ENCODE measurements at regions not wholly inside any gene's neighbourhood (a gene's known extent, or its start where the extent isn't known, plus 50 kb on each side); places are given as distances from the start of the nearest gene placed in this dataset.

- Histone ChIP-seq H3K36me3 (ENCODE audit: control insufficient read depth, insufficient read depth, low read length) (no peaks in the 10 kb centered on the region), H3K27ac (ENCODE audit: low read depth, low read length) (no peak overlapping the region), H3K9me3 (ENCODE audit: control insufficient read depth, low read length) (no peaks in the 10 kb centered on the region), H3K9ac (ENCODE audit: extremely low read depth, low read length, poor library complexity, severe bottlenecking) (no peak overlapping the region), H3K27me3 (ENCODE audit: control insufficient read depth, insufficient read depth, low read length, poor library complexity, severe bottlenecking) (no peaks in the 10 kb centered on the region), H3K4me3 (ENCODE audit: low read length) (no peak overlapping the region), H3K4me1 (ENCODE audit: control insufficient read depth, insufficient read depth, low read length) (no peaks in the 10 kb centered on the region)
- Mint-ChIP-seq H3K4me3 (no peak overlapping the region), H3K4me1 (no peaks in the 10 kb centered on the region), H3K9me3 (peaks cover 9% of the 10 kb centered on the region), H3K27me3 (ENCODE audit: insufficient read depth) (peaks cover 3% of the 10 kb centered on the region), H3K27ac (no peak overlapping the region), H3K36me3 (ENCODE audit: low read depth) (no peaks in the 10 kb centered on the region)
- WGBS, 2 experiments (ENCODE audit: insufficient coverage in 1 of 2, insufficient read length in 1 of 2) = 77 to 93% methylated on average over 2 to 5 of the region's 5 CpGs
- DNase-seq = no peak
- no peak for TF ChIP-seq CTCF (conservative IDR thresholded peaks at IDR 0.05)
These were observed 622.5 kb downstream of the RNF144A start for GRCh38 chr2:7539760-7540159.

- no peaks in the 10 kb centered on the region for H3K36me3 ChIP-seq (ENCODE audit: control insufficient read depth, insufficient read depth, low read length)
These were observed 635.8 kb downstream of the RNF144A start for GRCh38 chr2:7552825-7553570.

GRCh38 chr2:7555260-7555659 lies 638.0 kb downstream of the RNF144A start:
- H3K9me3 Mint-ChIP-seq = no peaks in the 10 kb centered on the region
- H3K4me1 ChIP-seq (ENCODE audit: control insufficient read depth, insufficient read depth, low read length) = no peaks in the 10 kb centered on the region
- peaks cover 18% of the 10 kb centered on the region for H3K27me3 Mint-ChIP-seq (ENCODE audit: insufficient read depth)
- no peak overlapping the region for H3K4me3 Mint-ChIP-seq
- no peak overlapping the region for H3K4me3 ChIP-seq (ENCODE audit: low read length)
- H3K27me3 ChIP-seq (ENCODE audit: control insufficient read depth, insufficient read depth, low read length, poor library complexity, severe bottlenecking) = peaks cover 58% of the 10 kb centered on the region
- WGBS, 2 experiments (ENCODE audit: insufficient coverage in 1 of 2, insufficient read length in 1 of 2) = 91 to 95% methylated on average over 3 to 10 of the region's 10 CpGs
- no peak for DNase-seq
- H3K9me3 ChIP-seq (ENCODE audit: control insufficient read depth, low read length) = no peaks in the 10 kb centered on the region
- no peaks in the 10 kb centered on the region for H3K36me3 ChIP-seq (ENCODE audit: control insufficient read depth, insufficient read depth, low read length)
- H3K27ac Mint-ChIP-seq = no peak overlapping the region
- H3K27ac ChIP-seq (ENCODE audit: low read depth, low read length) = no peak overlapping the region
- H3K9ac ChIP-seq (ENCODE audit: extremely low read depth, low read length, poor library complexity, severe bottlenecking) = no peak overlapping the region
- H3K36me3 Mint-ChIP-seq (ENCODE audit: low read depth) = no peaks in the 10 kb centered on the region
- TF ChIP-seq CTCF (conservative IDR thresholded peaks at IDR 0.05) = no peak
- peaks cover 8% of the 10 kb centered on the region for H3K4me1 Mint-ChIP-seq

More at GRCh38 chr2:7552825-7553570, 635.8 kb downstream of the RNF144A start:
- Mint-ChIP-seq H3K27ac (no peak overlapping the region), H3K4me1 (peaks cover 4% of the 10 kb centered on the region), H3K9me3 (no peaks in the 10 kb centered on the region), H3K27me3 (ENCODE audit: insufficient read depth) (peaks cover 18% of the 10 kb centered on the region), H3K36me3 (ENCODE audit: low read depth) (no peaks in the 10 kb centered on the region), H3K4me3 (no peak overlapping the region)
- no peaks in the 10 kb centered on the region for H3K9me3 ChIP-seq (ENCODE audit: control insufficient read depth, low read length)
- no peaks in the 10 kb centered on the region for H3K4me1 ChIP-seq (ENCODE audit: control insufficient read depth, insufficient read depth, low read length)
- no peak overlapping the region for H3K4me3 ChIP-seq (ENCODE audit: low read length)
- peaks cover 66% of the 10 kb centered on the region for H3K27me3 ChIP-seq (ENCODE audit: control insufficient read depth, insufficient read depth, low read length, poor library complexity, severe bottlenecking)
- no peak overlapping the region for H3K27ac ChIP-seq (ENCODE audit: low read depth, low read length)
- WGBS, 2 experiments (ENCODE audit: insufficient coverage in 1 of 2, insufficient read length in 1 of 2) = 81 to 84% methylated on average over 3 to 5 of the region's 5 CpGs
- no peak for TF ChIP-seq CTCF (conservative IDR thresholded peaks at IDR 0.05)
- no peak overlapping the region for H3K9ac ChIP-seq (ENCODE audit: extremely low read depth, low read length, poor library complexity, severe bottlenecking)
- DNase-seq = no peak

Measured in endodermal cell (in vitro differentiated cells).